ENCODE measurements at regions not wholly inside any gene's neighbourhood (a gene's known extent, or its start where the extent isn't known, plus 50 kb on each side); places are given as distances from the start of the nearest gene placed in this dataset.

DNA sequence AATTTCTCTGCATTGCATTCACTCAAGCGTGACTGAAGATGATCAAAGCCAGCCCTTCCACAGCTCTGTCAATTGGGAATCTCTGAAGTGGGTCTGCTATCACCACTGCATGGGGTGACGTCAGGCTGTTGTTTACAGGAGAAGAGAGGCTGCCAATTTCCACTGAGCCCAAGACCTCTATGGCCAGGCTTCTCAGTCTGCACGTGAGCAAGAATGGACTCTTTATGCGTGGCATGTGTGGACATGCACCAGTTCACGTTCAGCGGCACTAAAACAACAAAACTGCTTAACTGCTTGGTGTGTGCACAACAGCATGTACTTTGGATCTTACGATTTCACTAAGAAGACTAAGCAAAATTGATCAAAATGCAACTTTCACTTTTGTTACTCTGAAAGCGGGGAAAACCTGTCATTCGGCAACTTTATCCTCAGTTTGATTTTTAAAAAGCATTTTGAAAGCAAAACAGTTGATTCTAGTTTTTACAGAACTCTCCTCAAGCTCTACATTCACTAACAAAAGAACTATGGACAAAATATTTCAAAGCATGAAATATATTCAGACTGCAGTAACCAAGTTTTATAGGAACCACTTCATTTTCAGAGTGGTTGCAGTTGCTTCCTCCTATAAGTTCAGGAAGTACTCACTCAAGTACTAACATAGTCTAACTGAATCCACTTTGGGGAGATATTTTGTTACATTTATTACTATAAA, 77.0 kb upstream of the SERTAD2 start:
- peak in 1 of 2 donors; percentile 85 for TF ChIP-seq POLR2AphosphoS5 (IDR thresholded peaks at IDR 0.05; ENCODE audit: insufficient read depth in 1 of 2, low read depth in 1 of 2)
- no peak for TF ChIP-seq POLR2A (IDR thresholded peaks at IDR 0.05)
